ENCODE measurements at regions not wholly inside any gene's neighbourhood (a gene's known extent, or its start where the extent isn't known, plus 50 kb on each side); places are given as distances from the start of the nearest gene placed in this dataset.
"Not testable (repeated sequence)": the region's sequence is repeated elsewhere in the genome, so short reads cannot be mapped to it uniquely, and the experiment has no call there.

GRCh38 chr6:134622382-134623173 lies 304.7 kb upstream of the SGK1 start:
- no peak for DNase-seq (ENCODE audit: low read depth in 4 of 4, low spot score in 2 of 4)

- DNase-seq (ENCODE audit: low read depth in 4 of 4, low spot score in 2 of 4) = no peak
Observed at GRCh38 chr6:134621858-134622257, 303.9 kb upstream of the SGK1 start.

DNA sequence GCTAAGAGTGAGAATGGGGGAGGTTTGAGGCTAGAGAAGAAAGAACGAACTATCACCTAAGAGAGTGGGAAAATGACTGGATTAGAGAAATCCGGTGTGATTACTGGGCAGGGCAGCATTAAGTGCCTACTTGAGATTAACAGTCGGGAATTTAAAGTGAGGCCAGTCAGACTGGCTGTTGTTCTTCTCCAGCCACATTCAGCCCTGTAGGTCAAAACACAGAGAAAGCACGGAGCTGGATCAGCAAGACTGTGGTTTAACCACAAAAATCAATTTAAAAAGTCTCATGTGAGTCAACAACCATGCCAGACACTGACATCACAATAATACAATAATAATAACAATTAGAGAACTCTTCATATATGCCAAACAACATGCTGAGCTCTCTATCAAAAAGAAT lies 301.9 kb upstream of the SGK1 start:
- no peak for DNase-seq (ENCODE audit: low read depth in 4 of 4, low spot score in 2 of 4)

GRCh38 chr6:134619077-134619476 lies 301.2 kb upstream of the SGK1 start:
- no peak for DNase-seq (ENCODE audit: low read depth in 4 of 4, low spot score in 2 of 4)

DNA sequence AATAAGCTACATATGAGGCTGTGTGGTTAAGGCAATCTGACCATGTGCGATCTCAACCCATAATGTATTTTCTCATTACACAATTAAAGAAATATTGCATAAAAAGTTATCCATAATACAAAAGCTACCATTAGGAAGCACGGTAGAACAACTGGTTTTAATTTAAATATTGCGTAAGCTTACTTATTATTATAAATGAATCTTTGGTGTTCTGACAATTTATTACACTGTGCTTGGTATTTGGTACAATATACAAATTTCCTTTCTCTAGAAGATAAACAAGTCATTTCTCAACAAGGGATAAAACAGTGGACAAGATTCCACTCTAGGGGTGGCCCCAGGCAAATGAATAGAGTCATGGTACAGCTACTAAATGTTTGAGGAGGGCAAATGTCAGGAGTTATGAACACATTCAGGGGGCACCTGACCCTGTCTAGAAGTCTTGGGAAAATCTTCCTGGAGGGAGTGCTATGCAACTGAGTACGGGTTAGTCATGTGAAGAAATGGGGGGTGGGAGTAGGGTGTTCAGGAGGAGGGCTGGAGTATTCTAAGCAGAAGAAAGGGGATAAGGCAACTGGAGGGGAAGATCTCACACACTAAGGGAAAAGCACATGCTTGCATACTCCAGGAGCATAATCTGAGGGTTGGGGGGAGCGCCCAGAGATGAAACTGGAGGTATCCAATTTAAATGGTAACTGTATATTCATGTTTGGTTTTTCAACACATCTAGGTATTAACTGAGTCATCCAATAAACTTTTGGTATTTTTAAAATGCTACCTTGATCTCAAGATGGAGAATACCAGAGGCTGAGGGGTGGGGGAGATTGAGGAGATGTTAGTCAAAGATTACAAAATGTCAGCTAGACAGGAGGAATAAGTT lies 296.9 kb upstream of the SGK1 start:
- no peak for DNase-seq (ENCODE audit: low read depth in 4 of 4, low spot score in 2 of 4)

DNA sequence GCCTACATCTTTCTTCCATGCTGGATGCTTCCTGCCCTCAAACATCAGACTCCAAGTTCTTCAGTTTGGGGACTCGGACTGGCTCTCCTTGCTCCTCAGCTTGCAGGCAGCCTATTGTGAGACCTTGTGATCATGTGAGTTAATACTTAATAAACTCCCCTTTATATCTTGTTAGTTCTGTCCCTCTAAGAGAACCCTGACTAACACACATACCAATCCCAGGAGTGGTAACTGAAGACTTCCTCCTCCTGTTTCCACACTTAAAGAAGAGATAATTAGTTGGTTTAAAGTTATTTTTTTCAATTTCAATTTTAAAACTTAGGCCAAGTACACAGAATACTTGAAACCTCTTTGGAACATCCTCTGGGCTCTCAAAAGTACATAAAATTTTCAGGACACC lies 294.2 kb upstream of the SGK1 start:
- not testable (repeated sequence) for DNase-seq (ENCODE audit: low read depth in 4 of 4, low spot score in 2 of 4)

DNA sequence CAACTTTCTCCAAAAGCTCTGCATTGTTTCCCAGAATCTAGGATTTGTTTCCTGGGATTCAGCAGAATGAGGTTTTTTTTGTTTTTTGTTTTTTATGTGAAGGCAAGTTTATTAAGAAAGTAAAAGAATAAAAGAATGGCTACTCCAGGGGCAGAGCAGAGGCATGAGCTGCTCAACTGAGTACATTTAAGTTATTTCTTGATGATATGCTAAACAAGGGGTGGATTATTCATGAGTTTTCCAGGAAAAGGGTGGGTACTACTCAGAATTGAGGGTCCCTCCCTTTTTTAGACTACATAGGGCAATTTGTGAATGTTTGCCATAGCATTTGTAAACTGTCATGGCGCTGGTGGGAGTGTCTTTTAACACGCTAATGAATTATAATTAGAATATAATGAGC lies 292.5 kb upstream of the SGK1 start:
- DNase-seq (ENCODE audit: low read depth in 4 of 4, low spot score in 2 of 4) = no peak

DNA sequence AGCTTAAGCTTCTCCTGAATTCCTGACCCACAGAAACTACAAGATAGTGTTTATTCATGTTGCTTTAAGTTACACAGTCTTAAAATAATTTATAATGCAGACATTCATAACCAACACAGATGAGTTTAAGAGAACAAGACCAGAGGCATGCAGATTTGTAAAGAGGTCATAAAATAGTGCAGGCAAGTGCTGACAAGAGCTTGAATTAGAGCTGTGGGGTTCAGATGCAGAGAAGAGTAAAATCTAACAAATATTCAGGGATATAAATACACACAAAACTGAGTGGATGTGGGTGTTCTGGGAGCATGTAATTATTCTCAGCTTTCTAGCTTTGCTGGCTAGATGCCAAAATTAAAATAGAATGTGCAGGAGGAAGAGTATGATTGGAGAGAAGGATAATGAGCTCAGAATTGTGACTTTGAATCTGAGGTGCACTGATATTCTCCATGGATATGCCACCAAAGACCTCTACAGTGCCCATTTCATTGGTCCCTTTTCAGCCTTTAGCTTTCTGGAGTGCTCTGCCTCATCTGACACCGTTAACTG lies 291.9 kb upstream of the SGK1 start:
- peak in 2 of 4 donors; percentile 13 to 15 for DNase-seq (ENCODE audit: low read depth in 4 of 4, low spot score in 2 of 4)

GRCh38 chr6:134607411-134607810 lies 289.5 kb upstream of the SGK1 start:
- no peak for DNase-seq (ENCODE audit: low read depth in 4 of 4, low spot score in 2 of 4)

GRCh38 chr6:134605034-134605433 lies 287.1 kb upstream of the SGK1 start:
- DNase-seq (ENCODE audit: low read depth in 4 of 4, low spot score in 2 of 4) = no peak

GRCh38 chr6:134604014-134604676 lies 286.2 kb upstream of the SGK1 start:
- no peak for DNase-seq (ENCODE audit: low read depth in 4 of 4, low spot score in 2 of 4)

- no peak for DNase-seq (ENCODE audit: low read depth in 4 of 4, low spot score in 2 of 4)
Observed at GRCh38 chr6:134603561-134603960, 285.6 kb upstream of the SGK1 start.

GRCh38 chr6:134602123-134602522 lies 284.2 kb upstream of the SGK1 start:
- no peak for DNase-seq (ENCODE audit: low read depth in 4 of 4, low spot score in 2 of 4)

DNA sequence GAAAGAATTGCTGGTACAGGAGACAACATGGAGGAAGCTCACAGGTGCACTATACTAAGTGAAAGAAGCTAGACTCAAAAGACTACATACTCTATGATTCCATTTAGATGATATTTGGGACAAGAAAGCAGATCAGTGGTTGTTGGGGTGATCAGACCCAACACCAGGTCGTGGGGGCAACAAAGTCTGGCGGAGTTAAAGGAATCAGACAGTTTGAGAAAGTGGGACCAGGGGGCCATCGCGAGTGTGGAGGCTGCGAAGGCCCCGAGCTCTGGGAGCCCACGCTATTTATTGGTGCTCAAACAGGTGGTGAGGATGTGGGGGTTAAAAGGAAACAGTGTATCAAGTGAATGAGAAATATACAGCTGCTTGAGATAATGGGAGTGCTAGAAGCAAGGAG lies 282.8 kb upstream of the SGK1 start:
- DNase-seq (ENCODE audit: low read depth in 4 of 4, low spot score in 2 of 4) = no peak

DNA sequence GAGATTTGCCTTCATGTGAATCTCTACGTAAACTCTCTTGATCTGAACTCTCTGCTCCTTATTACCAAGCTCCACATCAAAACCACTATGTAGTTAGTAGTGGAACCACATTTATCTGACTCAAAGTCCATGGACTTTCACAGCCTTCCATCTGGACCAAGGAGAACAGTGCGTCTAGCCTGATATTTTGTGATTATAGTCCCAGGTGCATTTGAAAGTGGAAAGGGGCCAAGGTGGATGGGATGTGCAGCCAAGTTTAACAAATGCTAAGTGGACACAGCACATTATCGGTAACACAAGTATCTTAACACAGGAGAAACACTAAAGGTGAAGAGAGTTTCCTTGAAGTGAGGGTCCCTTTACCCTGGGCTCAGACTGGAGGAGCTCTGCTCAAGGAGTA lies 281.2 kb upstream of the SGK1 start:
- DNase-seq (ENCODE audit: low read depth in 4 of 4, low spot score in 2 of 4) = no peak

- no peak for DNase-seq (ENCODE audit: low read depth in 4 of 4, low spot score in 2 of 4)
Observed at GRCh38 chr6:134596191-134596590, 278.3 kb upstream of the SGK1 start.

DNA sequence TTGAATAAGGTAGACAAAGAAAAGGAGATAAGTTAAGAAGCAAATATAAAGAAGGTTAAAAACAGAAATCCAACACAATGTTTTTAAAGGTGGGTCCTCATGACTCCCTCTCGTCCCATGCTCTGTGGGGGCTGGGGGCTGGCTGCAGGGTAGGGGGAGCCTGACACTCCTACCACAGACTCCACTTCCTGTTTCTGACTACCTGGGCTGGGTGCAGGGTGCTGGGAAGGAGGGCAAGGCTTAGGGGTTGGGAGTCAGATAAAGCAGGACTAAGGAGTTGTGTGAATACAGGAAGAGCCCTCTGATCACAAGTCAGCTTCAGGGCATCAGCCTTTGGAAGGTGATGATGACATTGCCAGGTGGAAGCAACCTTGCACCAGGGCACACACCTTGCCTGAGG lies 277.0 kb upstream of the SGK1 start:
- DNase-seq (ENCODE audit: low read depth in 4 of 4, low spot score in 2 of 4) = no peak

DNA sequence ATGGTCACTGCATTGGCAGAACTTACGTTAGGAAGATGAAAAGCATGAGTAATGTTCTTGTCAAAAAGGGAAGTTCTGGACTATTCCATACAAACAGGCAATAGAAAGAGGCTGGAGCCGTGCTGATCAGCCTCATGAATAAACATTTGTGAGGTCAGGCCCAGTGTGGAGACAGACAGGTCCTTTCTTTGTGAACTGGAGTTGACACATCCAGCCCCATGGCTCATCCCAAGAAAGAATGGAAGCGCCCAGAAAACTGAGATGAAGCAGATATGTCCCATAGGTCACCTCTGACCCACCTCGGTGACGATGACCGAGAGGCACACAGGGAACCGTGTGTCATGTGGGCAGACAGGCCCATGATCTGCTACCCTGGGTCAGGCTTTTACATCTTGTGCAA lies 276.0 kb upstream of the SGK1 start:
- no peak for DNase-seq (ENCODE audit: low read depth in 4 of 4, low spot score in 2 of 4)

- DNase-seq (ENCODE audit: low read depth in 4 of 4, low spot score in 2 of 4) = no peak
Observed at GRCh38 chr6:134593442-134593841, 275.5 kb upstream of the SGK1 start.

DNA sequence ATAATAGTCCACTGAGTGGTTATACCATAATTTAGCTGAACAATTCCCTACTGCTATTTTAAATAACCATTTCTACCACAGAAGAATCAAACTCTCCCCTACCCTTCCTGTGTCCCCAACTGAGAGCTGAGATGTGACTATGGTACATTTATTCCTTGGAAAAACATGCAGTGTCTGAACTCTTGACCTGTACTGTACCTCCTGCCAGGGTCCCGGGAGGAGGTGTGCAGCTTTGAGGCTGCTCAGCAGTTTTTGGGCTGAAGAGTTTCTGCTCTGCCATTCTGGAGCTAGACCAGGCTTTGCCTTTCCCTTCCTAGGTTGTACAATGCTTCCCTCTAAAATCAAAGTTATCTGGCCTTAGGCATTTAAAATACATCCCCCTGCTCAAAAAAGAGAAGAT lies 275.1 kb upstream of the SGK1 start:
- no peak for DNase-seq (ENCODE audit: low read depth in 4 of 4, low spot score in 2 of 4)

DNA sequence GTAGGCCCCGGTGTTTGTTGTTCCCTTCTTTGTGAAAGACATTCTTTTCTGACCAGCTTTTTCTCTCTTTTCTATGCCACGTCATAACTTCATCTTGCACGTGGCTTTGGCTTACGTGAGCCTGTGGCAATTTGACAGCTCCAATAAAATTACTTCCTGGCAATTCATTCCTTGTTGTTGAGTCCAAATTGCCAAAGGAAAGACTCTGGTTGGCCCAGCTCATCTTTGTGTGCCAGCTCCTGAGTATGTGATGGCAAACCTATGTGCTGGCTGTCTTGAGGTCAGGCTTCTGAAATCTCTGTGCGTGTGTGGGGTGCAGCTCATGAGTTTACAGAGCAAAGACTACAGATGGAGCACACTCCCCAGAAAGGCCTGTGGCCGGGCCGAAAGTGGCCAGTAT lies 272.5 kb upstream of the SGK1 start:
- DNase-seq (ENCODE audit: low read depth in 4 of 4, low spot score in 2 of 4) = no peak
